DMS 273 (cell line): ENCODE measurements at regions not wholly inside any gene's neighbourhood (a gene's known extent, or its start where the extent isn't known, plus 50 kb on each side); places are given as distances from the start of the nearest gene placed in this dataset.

ENCODE experiments used
- DNase-seq: peaks from one replicate; lab custom pipeline; 2025; ENCODE audit not compliant: unreplicated experiment; lab: John Stamatoyannopoulos, UW

DNA sequence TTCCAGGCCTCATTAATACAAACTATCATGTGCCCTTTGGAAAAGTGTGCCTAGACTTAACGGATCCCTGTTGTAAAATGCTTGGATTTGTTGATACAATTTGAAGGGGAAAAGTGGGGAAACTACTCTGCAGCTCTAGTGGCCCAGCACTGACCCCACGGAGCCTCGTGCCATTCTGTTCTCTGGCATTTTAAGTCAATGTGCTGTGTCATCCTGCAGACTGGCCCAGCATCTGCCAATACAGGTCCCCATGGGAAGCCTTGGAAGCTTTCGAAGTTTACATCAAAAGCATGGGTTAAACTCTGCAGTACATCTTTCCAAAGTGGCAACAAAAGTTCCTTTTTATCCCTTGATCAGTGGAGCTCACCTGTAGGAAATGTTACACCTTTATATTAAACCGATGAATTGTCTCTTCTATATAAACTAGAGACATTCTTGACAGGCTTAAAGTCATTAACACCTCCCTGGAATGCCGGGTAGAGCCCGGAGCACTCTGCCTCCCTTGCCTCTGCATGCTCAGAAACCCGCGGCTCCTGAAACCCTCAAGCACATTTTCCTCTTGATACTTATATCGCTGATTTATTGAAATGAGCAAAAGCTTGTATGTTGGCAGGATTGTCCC, 596.0 kb upstream of the ADAMTS16 start:
- no peak for DNase-seq

DNA sequence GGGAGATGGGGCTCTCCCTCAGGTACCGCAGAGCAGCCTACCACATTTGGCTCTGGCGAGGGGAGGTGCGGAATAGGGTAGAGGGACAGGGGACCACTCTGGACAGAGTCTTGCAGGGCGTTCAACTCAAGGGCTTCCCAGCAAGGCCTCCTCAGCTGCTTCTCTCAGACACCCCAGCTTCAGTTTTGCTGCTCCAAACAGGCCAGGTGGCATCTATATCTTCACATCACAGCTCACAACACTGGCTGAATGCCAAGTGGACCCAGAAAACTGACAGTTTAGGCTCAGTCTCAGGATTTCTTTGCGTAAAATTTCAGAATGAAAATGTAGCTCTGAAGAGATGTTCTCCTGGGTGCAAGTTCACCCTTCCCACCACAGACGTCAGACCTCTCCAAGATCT, 592.6 kb upstream of the ADAMTS16 start:
- no peak for DNase-seq

DNA sequence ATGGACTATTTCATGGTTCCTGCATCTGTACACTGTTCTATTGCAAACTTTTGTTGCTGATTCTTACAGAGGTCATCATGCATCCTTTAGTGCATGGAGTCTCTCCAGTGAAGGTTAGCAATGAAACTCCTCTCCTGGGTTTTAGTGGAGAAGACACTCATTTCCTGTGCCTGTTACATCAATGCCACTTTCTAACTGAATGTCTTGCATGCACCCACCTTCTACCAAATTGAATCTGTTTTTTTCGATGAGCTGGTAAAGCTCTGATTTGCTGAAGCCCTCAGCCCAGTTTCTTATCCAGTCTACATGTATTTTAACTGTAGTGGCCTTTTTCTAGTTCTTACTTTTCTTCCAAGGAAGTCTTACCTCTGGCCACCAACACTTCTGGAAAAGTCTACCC, 591.8 kb upstream of the ADAMTS16 start:
- no peak for DNase-seq

DNA sequence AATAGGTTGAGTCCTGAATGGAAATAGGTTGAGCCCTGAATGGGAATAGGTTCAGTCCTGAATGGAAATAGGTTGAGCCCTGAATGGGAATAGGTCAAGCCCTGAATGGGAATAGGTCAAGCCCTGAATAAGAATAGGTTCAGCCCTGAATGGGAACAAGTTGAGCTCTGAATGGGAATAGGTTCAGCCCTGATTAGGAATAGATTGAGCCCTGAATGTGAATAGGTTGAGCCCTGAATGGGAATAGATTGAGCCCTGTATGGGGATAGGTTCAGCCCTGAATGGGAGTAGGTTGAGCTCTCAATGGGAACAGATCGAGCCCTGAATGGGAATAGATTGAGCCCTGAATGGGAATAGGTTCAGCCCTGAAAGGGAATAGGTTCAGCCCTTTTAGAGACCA, 590.8 kb upstream of the ADAMTS16 start:
- DNase-seq, result no peak

DNA sequence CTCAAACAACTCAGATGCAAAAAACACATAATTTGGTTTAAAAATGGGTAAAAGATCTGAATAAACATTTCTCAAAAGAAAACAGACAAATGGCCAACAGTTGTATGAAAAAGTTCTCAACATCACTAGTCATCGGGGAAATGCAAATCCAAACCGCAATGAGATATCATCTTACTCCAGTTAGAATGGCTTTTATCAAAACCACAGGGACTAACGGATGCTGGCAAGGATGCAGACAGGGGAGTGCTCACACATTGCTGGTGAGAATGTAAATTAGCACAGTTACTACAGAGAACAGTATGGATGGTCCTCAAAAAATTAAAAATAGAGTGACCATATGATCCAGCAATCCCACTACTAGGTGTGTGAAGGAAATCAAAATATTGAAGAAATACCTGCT, 589.1 kb upstream of the ADAMTS16 start:
- no peak for DNase-seq

DNA sequence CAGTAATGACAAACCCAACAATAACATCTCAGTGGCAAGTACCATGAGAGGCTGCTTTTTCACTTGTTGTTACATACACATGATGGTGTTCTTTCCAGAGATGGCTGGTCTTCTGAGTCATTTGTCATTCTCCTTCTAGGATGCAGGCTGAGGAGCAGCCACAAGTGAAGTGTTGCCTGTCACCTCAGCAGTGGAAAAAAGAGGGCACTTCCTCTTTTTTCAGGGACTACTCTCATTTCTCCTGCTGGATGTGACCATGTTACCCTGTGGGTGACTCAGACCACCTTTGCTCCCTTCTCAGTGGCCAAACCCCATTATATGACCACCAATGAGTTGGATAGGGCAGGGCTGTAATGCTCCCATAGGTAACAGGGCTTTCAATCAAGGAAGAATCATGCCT, 587.0 kb upstream of the ADAMTS16 start:
- no peak for DNase-seq

DNA sequence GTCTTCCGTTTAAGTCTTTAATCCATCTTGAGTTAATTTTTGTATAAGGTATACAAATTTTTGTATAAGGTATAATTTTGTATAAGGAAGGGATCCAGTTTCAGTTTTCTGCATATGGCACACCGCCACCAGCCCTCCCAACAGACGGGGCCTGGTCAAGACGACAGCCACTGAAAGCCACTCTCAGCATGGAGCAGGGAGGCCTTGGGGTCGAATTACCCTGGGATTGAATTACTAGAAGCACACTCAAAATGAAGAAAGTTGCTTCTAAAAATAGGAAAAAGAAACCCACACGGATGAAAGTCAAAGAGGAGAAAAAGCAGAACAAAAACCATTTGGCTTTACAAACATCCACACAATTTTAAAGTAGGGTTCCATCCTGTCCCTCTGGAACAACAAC, 586.2 kb upstream of the ADAMTS16 start:
- DNase-seq, result no peak

DNA sequence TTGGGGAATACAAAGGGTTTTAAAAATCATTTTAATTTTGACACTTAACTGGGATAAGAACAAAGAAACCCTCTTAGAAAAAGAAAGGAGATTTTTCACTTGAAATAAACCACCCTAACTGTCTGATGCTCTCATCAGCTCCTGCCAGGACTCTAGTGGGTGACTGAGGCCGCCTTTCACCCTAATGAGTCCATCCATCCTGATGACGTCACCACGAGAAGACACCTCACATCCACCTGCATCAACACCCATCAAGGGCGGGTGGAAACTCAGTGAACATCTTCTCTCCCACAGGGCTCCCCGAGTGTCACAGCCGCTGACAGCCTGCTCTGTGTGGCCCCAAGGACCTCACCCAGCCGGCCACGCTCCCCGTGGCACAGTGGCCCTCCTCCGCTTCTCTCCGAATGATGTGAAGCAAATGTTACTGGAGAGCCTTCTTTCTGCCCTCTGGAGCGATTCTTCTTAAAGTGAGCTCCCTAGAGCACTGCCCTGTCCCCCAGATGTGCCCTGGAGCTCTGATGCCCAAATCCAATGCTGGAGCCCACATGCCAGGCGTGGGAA, 584.3 kb upstream of the ADAMTS16 start:
- no peak for DNase-seq

DNA sequence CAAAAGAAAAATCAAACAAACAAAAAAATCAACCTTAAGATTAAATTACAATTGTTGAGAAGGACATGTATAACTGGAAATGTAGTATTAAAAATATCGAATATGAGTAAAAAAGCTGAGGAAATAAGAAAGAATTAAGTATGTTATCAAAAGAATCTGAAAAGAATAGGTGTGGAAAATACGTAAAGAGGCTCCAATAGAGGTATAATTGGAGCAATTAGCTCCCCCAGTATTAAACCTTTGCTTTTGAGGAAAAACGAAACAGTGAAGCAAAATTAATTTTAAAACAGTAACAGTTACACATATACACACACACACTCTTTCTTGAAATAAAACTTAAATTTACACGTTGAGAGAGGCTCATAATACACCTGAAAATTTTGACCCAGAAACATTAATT, 578.7 kb upstream of the ADAMTS16 start:
- DNase-seq, result no peak

DNA sequence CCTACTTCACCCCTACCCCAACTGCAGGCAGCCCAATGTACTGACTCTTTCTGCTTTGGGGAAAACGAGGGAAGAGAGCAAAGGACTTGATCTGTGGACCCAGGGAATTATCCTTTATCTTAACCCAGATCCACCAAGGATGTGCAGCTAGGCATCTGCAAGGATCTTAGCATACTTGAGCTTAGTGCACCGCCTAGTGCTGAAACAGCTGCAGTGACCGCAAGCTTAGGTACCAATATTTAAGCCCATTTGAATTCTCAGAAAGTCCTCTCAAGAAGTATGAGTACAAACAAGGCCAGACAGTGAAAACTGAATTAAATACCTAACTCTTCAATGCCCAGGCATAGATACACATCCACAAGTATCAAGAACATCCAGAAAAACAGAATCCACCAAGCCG, 576.7 kb upstream of the ADAMTS16 start:
- peak; percentile 23 for DNase-seq

DNA sequence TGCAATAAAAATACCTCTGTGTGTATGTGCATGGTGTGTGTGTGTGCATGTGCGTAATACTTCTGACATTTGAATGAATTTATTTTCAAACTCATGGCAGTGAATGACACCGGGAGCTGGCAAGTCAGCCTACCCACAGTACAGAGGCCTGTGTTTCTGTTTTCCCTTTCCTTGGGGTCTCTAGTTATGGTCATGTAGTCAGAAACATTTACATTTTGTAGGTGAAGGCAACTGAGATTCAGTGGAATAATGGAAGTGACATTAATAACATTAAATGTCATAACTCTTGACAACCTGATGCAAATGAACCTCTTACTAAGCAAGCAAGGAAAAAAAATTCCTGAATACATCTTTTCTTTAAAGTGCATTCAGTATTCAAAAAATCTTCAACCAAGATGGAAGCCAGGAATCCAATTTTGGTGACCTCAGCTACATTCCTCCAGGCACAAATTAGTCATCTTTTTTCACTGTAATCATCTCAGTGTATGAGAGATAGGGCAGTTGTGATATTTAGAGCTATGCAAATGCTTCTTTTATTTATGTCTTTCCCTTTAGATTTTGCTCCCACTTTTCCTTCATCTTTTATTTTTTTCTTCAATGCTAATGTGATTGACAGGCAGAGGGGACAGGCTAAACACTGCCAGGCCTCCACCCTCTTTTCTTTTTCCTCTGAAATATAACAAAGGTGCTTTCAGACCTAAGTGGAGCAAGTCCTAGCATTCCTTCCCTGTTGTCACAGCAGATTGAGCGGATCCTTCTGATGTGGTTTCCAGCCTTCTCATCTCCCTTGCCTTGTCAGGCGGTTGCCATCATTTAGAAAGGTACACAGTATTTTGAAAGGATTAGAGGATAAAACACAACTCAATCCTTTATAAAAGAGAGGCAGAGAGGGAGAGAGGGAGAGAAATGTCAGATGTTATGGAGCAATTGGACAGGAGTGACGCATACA, 569.8 kb upstream of the ADAMTS16 start:
- no peak for DNase-seq

DNA sequence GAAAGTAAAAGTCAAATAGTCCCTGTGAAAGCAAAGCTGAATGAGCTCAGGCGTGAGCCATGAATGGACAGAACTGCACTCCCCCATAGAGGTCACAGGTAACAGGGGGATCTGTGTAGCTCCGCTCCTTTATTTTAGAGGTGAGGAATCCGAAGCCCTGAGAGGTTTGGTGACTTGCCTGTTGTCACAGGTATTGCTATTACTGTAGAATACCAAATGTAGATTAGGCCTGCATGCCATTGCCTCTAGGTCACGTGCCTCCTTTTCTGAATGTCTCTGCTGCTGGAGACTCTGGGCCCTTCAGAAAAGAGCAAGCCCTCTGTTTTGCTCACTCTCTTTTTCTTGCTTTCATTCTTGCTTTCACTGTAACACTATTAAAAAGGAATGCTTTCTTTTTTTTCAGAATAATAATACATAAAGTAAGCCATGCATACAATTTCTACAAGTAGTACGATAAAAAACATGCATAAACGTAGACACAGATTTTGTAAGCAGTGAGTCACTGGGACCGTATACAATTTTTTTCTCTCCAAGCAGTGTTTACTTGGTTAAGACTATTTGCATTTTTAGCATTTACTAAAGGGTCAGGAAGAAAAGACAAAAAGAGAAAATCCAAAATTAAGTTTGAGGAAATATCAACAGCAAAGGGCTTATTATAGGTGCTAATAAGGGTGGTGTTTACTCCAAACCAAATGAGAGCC, 568.7 kb upstream of the ADAMTS16 start:
- no peak for DNase-seq

DNA sequence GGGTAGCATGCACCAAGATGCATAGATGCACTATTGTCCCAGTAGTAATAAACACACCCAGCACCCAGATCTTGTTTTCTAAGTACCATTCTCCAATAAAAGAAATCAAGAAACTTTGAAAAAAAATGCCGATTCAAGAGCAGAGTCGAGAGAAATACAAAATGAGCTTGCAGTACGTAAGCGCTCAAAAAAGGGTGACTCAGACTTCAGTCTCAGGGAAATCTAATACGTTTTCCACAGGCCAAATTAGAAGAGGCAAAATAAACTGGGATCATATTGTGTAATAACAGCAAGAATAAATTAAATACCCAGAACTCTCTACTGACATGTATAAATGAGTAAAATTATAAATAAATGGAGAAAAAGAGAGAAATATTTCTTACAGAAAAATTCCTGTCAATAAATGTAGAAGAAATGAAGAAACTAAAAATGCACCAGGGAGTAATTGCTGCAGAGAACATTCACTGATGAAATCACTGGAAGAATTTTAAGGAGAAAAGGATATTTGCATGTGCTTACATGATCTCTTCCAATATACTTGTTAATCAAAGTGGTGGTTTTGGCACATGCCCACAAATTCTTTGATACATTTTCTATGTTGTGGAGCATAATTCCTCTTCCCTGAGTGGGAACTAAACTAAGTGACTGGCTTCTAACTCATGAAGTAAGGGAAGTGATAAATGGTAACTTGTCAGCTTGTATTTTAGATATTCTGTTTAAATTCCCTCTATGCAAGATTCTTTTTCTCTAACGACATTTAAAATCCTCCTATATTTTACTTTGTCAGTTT, 567.6 kb upstream of the ADAMTS16 start:
- no peak for DNase-seq

DNA sequence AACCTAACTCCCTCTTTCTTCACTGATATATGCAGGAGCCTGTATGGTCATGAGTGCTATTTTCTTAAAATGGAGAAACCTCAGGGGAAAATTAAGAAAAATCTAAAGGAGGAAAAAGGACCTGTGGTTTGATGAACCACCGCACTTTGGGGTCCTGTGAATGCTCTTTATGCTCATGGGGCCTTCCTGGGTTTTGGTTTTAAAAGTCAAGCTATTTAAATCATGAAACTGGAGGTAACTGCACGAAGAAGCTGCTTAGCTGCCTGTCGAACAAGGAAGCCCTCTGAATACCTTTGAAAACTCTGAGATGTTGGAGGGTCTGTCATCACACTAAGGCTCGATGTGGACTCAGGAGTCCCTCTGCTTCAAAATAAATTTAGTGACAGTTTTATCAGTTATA, 564.5 kb upstream of the ADAMTS16 start:
- no peak for DNase-seq

DNA sequence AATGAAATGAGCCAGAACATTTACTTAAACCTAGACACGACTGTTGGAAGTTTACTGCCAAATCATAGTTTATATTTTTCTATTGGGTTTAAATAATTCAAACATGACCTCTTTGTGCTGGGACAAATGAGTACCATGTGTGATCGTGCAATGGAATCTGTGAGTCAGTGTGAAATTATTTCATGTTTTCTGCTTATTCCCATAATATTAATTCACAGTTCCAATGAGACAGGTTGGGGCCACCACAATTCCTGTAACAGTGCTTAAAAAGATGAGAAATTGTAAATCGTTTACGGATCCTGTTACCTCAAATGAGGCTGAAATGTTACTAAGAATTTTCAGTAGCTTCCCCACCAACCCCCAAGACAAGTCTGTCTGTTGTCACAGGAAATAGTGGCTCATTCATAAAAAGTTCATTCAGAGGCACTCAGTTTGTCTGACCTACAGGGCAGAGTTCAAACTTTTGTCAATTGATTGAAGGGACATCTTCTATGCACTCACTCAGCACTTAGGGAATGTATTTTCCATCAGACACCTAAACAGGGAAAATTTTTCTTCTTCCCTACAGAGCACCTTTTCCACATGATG, 563.9 kb upstream of the ADAMTS16 start:
- DNase-seq, result no peak

DNA sequence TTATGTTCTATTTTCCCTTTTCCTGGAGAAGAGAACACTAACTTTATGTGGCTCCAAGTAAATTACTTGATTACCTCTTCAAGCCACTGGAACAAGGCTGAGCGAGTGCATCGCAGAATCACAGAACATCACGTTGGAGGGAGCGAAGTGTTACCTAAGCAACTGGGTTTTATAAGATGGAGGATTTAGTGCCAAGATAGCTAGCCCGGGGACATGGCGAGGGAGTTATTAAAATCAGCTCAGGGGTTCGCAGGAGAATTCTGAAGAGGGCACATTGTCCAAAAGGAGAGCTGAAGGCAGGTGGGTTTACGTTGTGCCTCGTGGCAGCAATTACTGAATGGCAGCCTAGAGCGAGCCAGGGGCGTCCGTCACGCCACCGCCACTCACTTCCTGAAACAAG, 563.2 kb upstream of the ADAMTS16 start:
- no peak for DNase-seq

DNA sequence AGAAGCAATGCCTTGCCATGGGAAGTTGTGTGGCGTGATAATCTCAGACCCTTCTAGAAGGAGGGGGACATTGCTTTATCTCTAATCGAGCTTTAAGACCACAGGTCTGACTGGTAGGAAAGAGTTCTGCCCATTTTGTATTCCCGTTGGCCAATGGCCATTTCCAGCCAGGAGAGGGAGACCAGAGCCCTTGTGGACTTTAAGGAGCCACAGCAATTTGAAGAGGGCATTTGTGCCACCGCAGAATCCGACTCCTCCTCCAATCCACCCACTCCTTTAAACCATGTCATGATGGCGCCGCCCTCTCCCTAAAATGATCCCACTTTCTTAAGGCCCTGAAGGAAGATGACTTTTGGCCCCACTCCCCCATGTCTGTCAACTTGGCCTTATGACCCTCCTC, 560.5 kb upstream of the ADAMTS16 start:
- no peak for DNase-seq

DNA sequence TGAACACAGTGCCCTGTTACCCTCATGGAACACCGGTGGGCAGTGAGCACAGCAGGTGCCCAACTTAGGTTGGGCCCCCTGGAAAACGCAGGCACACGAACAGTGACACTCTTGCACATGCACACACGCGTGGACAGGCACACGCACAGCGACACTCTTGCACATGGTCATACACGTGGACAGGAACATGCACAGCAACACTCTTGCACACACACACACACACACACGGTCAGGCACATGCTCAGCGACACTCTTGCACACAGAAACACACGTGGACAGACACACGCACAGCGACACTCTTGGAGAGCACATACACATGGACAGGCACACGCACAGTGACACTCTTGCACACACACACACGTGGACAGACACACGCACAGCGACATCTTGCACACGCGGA, 559.4 kb upstream of the ADAMTS16 start:
- DNase-seq, result no peak

DNA sequence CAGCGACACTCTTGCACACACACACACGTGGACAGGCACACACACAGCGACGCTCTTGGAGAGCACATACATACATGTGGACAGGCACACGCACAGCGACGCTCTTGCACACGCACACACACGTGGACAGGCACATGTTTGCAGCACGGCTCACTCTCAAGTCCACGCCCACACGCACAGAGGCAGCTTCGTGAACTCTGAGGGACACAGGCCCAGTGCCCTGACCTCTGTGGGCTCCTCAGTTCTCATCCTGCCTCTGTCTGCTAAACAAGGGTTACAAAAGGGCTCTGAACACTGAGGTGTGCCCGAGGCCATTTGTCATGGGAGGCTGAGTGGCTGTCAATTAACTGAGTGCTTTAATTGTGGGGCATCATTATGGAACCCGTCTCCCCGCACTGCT, 558.8 kb upstream of the ADAMTS16 start:
- DNase-seq, result no peak

DNA sequence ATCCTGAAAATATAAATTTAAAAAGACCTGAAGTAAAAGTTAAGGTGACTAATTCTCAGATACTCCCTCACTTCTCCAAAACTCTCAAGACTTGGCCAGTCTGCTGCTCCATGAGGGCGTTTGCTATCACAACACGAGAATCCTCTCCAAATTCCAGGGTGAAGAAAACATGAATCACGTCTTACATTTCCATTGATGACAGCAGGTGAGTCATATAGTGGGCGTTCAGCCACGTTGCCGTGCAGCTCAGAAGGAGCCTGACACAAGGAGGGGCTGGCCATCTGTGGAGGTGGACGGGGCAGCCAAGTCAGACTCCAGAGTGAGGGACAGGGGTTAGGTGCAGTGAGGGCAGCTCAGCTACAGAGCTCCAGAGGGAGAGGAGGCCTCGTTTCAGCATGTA, 555.1 kb upstream of the ADAMTS16 start:
- no peak for DNase-seq

DNA sequence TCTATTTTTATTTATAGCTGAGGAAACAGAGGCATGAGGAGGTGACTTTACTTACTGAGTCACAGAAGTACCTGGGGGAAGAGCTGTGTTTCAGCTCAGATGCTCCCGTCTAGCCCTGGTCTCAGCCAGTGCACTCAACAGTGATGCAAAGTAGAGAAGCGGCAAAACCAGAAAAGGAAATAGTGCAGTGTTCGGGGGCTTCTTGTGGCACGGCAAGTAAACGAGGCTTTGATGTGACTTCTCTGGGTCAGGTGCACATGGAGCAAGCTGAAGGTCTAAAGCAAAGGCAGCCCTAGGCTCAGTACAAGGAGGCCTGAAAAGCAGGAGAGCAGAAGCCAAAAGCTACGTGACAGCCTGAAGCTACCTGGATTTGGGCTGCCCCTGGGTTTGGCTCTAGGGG, 526.7 kb upstream of the ADAMTS16 start:
- DNase-seq, result no peak
